Astrocyte (in vitro differentiated cells and primary cell): ENCODE measurements at regions not wholly inside any gene's neighbourhood (a gene's known extent, or its start where the extent isn't known, plus 50 kb on each side); places are given as distances from the start of the nearest gene placed in this dataset.

Experiments
- DNase-seq: peaks from one replicate; pipeline ENCODE4 v3.0.0-alpha.2; 2010; ENCODE audit warnings: low read depth
- FAIRE-seq: peaks from 2 replicates; lab custom pipeline; 2011; peaks lifted over from hg19 to GRCh38; lab: Jason Lieb, UNC
- H2AFZ ChIP-seq: 2 replicates; pipeline ENCODE4 v1.6.0; 2012; ENCODE audit warnings: low read depth, low read length, inconsistent platforms
- H3K27ac ChIP-seq: 2 replicates; pipeline ENCODE4 v1.5.1; 2011; ENCODE audit warnings: low read depth, low read length, inconsistent platforms
- H3K27me3 ChIP-seq: 2 replicates; pipeline ENCODE4 v1.6.0; 2011; ENCODE audit warnings: low read length, inconsistent platforms; ENCODE audit not compliant: insufficient read depth
- H3K36me3 ChIP-seq: 2 replicates; pipeline ENCODE4 v1.5.1; 2011; ENCODE audit warnings: low read length, inconsistent platforms; ENCODE audit not compliant: insufficient read depth
- H3K4me1 ChIP-seq: 2 replicates; pipeline ENCODE4 v1.5.1; 2011; ENCODE audit warnings: low read length, inconsistent platforms; ENCODE audit not compliant: insufficient read depth
- H3K4me2 ChIP-seq: 2 replicates; pipeline ENCODE4 v1.6.0; 2012; ENCODE audit warnings: low read length, inconsistent platforms
- H3K4me3 ChIP-seq: 2 replicates; pipeline ENCODE4 v1.5.1; 2011; ENCODE audit warnings: low read depth, mild to moderate bottlenecking, low read length, inconsistent platforms; ENCODE audit not compliant: insufficient read depth
- H3K79me2 ChIP-seq: 2 replicates; pipeline ENCODE4 v1.6.0; 2012; ENCODE audit warnings: mild to moderate bottlenecking, low read length, inconsistent platforms; ENCODE audit not compliant: insufficient read depth
- H3K9ac ChIP-seq: 2 replicates; pipeline ENCODE4 v1.6.0; 2012; ENCODE audit warnings: mild to moderate bottlenecking, low read length, inconsistent platforms
- H3K9me3 ChIP-seq: 2 replicates; pipeline ENCODE4 v1.5.1; 2012; ENCODE audit warnings: low read depth, mild to moderate bottlenecking, low read length, inconsistent platforms; ENCODE audit not compliant: insufficient read depth
- H4K20me1 ChIP-seq: 2 replicates; pipeline ENCODE4 v1.6.0; 2012; ENCODE audit warnings: low read length, inconsistent platforms; ENCODE audit not compliant: insufficient read depth
- H3K27ac Mint-ChIP-seq: one replicate; pipeline ENCODE4 v1.8.0; 2021; ENCODE audit warnings: mild to moderate bottlenecking, mixed read lengths; ENCODE audit not compliant: unreplicated experiment
- H3K27me3 Mint-ChIP-seq: one replicate; pipeline ENCODE4 v1.8.0; 2021; ENCODE audit warnings: low read depth, mixed read lengths; ENCODE audit not compliant: unreplicated experiment
- H3K36me3 Mint-ChIP-seq: one replicate; pipeline ENCODE4 v1.8.0; 2021; ENCODE audit warnings: low read depth, mixed read lengths; ENCODE audit not compliant: unreplicated experiment
- H3K4me1 Mint-ChIP-seq: one replicate; pipeline ENCODE4 v1.8.0; 2021; ENCODE audit warnings: low read depth, mixed read lengths; ENCODE audit not compliant: unreplicated experiment
- H3K4me3 Mint-ChIP-seq: one replicate; pipeline ENCODE4 v1.8.0; 2021; ENCODE audit warnings: mild to moderate bottlenecking, moderate library complexity, mixed read lengths; ENCODE audit not compliant: unreplicated experiment
- H3K9me3 Mint-ChIP-seq: one replicate; pipeline ENCODE4 v1.8.0; 2021; ENCODE audit warnings: mild to moderate bottlenecking, mixed read lengths; ENCODE audit not compliant: unreplicated experiment
- CTCF ChIP-seq: IDR thresholded peaks from 2 replicates; pipeline ENCODE4 v1.5.1; 2011; ENCODE audit warnings: low read depth, mild to moderate bottlenecking, inconsistent platforms, low read length, moderate library complexity; ENCODE audit not compliant: insufficient read depth
- EZH2 ChIP-seq: IDR thresholded peaks from 2 replicates; pipeline ENCODE4 v1.6.1; 2012; ENCODE audit warnings: mild to moderate bottlenecking, low read length, inconsistent platforms; ENCODE audit not compliant: insufficient read depth

GRCh38 chr14:53526200-53526599 is 373.1 kb upstream of the DDHD1 start:
- no peak overlapping the region for H3K4me3 ChIP-seq
- H3K9ac ChIP-seq = no peak overlapping the region
- Mint-ChIP-seq H3K9me3 (peaks cover 5% of the 10 kb centered on the region), H3K4me1 (peaks cover 2% of the 10 kb centered on the region), H3K4me3 (no peak overlapping the region), H3K36me3 (no peaks in the 10 kb centered on the region), H3K27me3 (no peaks in the 10 kb centered on the region), H3K27ac (no peak overlapping the region)
- no peak overlapping the region for H3K27ac ChIP-seq
- no peaks in the 10 kb centered on the region for H3K4me1 ChIP-seq
- no peak overlapping the region for H2AFZ ChIP-seq
- no peak for DNase-seq
- FAIRE-seq = no peak
- no peaks in the 10 kb centered on the region for H3K79me2 ChIP-seq
- H3K27me3 ChIP-seq = no peaks in the 10 kb centered on the region
- H3K9me3 ChIP-seq = no peaks in the 10 kb centered on the region
- no peaks in the 10 kb centered on the region for H3K36me3 ChIP-seq
- TF ChIP-seq EZH2 (no peak), CTCF (no peak)
- no peak overlapping the region for H3K4me2 ChIP-seq
- H4K20me1 ChIP-seq = no peaks in the 10 kb centered on the region

- Histone ChIP-seq H3K9me3 (no peaks in the 10 kb centered on the region), H3K79me2 (no peaks in the 10 kb centered on the region)
- no peak for TF ChIP-seq EZH2
- TF ChIP-seq CTCF = no peak
These were observed 372.5 kb upstream of the DDHD1 start for GRCh38 chr14:53525608-53526007.

GRCh38 chr14:53524391-53524790 is 371.3 kb upstream of the DDHD1 start:
- H3K9ac ChIP-seq = no peak overlapping the region
- H3K4me1 ChIP-seq = peaks cover 2% of the 10 kb centered on the region
- FAIRE-seq = no peak
- H2AFZ ChIP-seq = no peak overlapping the region
- H3K4me2 ChIP-seq = no peak overlapping the region
- TF ChIP-seq EZH2 = no peak
- no peak for TF ChIP-seq CTCF
- no peak overlapping the region for H3K27ac Mint-ChIP-seq
- no peaks in the 10 kb centered on the region for H3K36me3 Mint-ChIP-seq
- no peaks in the 10 kb centered on the region for H3K9me3 ChIP-seq
- no peak for DNase-seq
- H3K27ac ChIP-seq = no peak overlapping the region
- no peaks in the 10 kb centered on the region for H4K20me1 ChIP-seq
- H3K27me3 ChIP-seq = no peaks in the 10 kb centered on the region
- no peaks in the 10 kb centered on the region for H3K27me3 Mint-ChIP-seq
- no peak overlapping the region for H3K4me3 Mint-ChIP-seq
- peaks cover 5% of the 10 kb centered on the region for H3K9me3 Mint-ChIP-seq
- no peaks in the 10 kb centered on the region for H3K79me2 ChIP-seq
- H3K4me3 ChIP-seq = no peak overlapping the region
- no peaks in the 10 kb centered on the region for H3K36me3 ChIP-seq
- peaks cover 2% of the 10 kb centered on the region for H3K4me1 Mint-ChIP-seq

More at GRCh38 chr14:53525608-53526007, 372.5 kb upstream of the DDHD1 start:
- FAIRE-seq = no peak
- no peak overlapping the region for H3K4me2 ChIP-seq
- H3K4me1 ChIP-seq = no peaks in the 10 kb centered on the region
- H3K4me1 Mint-ChIP-seq = peaks cover 2% of the 10 kb centered on the region
- no peaks in the 10 kb centered on the region for H4K20me1 ChIP-seq
- no peak overlapping the region for H3K4me3 Mint-ChIP-seq
- no peak for DNase-seq
- H3K36me3 ChIP-seq = no peaks in the 10 kb centered on the region
- H3K36me3 Mint-ChIP-seq = no peaks in the 10 kb centered on the region
- no peaks in the 10 kb centered on the region for H3K27me3 ChIP-seq
- peaks cover 5% of the 10 kb centered on the region for H3K9me3 Mint-ChIP-seq
- H3K27ac ChIP-seq = no peak overlapping the region
- H2AFZ ChIP-seq = no peak overlapping the region
- no peak overlapping the region for H3K4me3 ChIP-seq
- H3K9ac ChIP-seq = no peak overlapping the region
- no peak overlapping the region for H3K27ac Mint-ChIP-seq
- H3K27me3 Mint-ChIP-seq = no peaks in the 10 kb centered on the region
